OCI-LY1 (cell line): ENCODE measurements at regions not wholly inside any gene's neighbourhood (a gene's known extent, or its start where the extent isn't known, plus 50 kb on each side); places are given as distances from the start of the nearest gene placed in this dataset.

Experiments used
- CTCF ChIP-seq: fragments of 200-600 bp; sonication (generic), shearing (Covaris generic); IDR thresholded peaks from 2 replicates; pipeline ENCODE4 v1.5.1; 2017; ENCODE audit warnings: mild to moderate bottlenecking, antibody characterized with exemption, low read length, moderate library complexity, mixed read lengths
- EZH2 ChIP-seq: fragments of 200-600 bp; sonication (generic), shearing (Covaris generic); IDR thresholded peaks from 2 replicates; pipeline ENCODE4 v1.8.0; 2017; ENCODE audit warnings: borderline replicate concordance, mixed run types, mild to moderate bottlenecking, antibody characterized with exemption, low read length, moderate library complexity, mixed read lengths

- TF ChIP-seq CTCF (no peak), EZH2 (no peak)
Observed at GRCh38 chr1:232553809-232554208, 76.1 kb downstream of the SIPA1L2 start.
